Smooth muscle cell of the brain vasculature (primary cell): ENCODE measurements at regions not wholly inside any gene's neighbourhood (a gene's known extent, or its start where the extent isn't known, plus 50 kb on each side); places are given as distances from the start of the nearest gene placed in this dataset.
"Not testable (repeated sequence)": the region's sequence is repeated elsewhere in the genome, so short reads cannot be mapped to it uniquely, and the experiment has no call there.

Source experiments
- DNase-seq: peaks from one replicate; pipeline ENCODE4 v3.0.0-alpha.2; 2012; ENCODE audit warnings: low read depth, low spot score

DNA sequence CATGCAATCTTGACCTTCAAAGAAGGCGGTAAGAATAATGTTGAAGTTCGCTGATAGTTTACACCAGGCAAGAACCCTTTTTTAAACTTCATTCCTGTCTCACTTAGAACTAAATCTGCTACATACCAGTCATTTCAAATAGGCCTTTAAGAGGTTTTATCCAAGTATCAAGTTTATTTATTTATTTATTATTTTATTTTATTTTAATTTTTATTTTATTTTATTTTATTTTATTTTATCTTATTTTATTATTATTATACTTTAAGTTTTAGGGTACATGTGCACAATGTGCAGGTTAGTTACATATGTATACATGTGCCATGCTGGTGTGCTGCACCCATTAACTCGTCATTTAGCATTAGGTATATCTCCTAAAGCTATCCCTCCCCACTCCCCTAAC is 691.6 kb downstream of the ANKRD7 start:
- DNase-seq: not testable (repeated sequence)

- peak; percentile 6 for DNase-seq
These were observed 694.1 kb downstream of the ANKRD7 start for GRCh38 chr7:118918556-118918955.

DNA sequence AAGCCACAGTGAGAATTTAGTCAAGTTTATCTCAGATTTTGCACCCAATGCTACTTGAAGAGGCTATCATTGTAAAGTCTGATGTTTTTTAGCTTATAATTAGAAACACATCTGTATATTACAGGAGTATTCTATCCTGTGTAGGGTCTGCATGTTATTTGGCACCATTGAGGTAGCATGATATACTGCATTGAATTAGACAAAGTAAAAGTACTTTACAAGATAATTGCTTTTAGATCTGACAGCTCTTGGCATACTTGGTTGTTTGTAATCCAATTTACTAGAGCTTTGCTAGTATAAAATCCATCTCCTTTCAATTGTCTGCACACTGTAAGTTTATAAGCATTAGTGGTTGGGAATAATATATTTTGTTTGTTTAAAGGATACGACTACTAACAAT is 714.3 kb downstream of the ANKRD7 start:
- DNase-seq: no peak

- DNase-seq: no peak
These were observed 719.8 kb downstream of the ANKRD7 start for GRCh38 chr7:118944271-118944670.

- DNase-seq: no peak
These were observed 721.6 kb downstream of the ANKRD7 start for GRCh38 chr7:118945911-118946682.

DNA sequence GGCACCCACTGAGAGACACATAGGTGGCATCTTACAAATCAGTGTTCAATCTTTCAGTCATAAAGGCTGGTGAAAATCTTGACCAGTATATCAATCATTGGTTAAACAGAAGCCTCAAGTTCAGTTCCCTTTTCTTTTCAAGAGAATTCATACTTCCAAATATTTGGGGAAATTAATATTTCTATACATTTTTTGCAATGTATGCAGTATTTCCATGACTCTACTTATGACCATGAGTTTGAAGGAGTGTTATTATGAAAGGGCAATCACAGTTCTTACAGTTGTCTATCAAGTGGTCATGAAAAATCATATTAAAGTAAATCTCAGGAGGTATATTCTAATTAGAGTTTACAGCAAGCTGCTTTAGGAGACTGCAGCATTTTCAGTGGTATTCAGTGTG is 724.0 kb downstream of the ANKRD7 start:
- no peak for DNase-seq

- no peak for DNase-seq
These were observed 724.5 kb downstream of the ANKRD7 start for GRCh38 chr7:118949031-118949430.

- not testable (repeated sequence) for DNase-seq
These were observed 731.8 kb downstream of the ANKRD7 start for GRCh38 chr7:118956285-118956684.

DNA sequence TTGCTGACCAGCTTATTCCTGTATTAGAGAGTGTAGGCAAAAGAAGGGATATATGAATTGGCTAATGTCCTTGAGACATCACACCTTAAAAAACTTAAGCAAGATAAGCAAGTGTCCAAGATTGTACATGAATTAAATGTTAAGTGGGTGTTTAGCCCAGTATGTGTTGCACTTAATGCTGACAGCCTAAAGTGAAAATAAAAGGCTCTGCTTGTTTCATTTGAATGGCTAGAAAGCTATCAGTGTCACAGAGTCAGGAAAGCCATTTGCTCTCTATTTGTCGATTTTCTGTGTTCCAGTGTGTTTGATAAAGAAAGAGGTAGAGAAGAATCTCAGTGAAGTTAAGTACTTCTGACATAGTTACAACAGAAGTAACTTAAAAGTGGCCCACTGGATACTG is 744.9 kb downstream of the ANKRD7 start:
- DNase-seq: no peak

- DNase-seq: no peak
These were observed 747.2 kb downstream of the ANKRD7 start for GRCh38 chr7:118971706-118972105.

- DNase-seq: no peak
These were observed 750.3 kb downstream of the ANKRD7 start for GRCh38 chr7:118974836-118975235.

- no peak for DNase-seq
These were observed 770.8 kb downstream of the ANKRD7 start for GRCh38 chr7:118995350-118995749.

DNA sequence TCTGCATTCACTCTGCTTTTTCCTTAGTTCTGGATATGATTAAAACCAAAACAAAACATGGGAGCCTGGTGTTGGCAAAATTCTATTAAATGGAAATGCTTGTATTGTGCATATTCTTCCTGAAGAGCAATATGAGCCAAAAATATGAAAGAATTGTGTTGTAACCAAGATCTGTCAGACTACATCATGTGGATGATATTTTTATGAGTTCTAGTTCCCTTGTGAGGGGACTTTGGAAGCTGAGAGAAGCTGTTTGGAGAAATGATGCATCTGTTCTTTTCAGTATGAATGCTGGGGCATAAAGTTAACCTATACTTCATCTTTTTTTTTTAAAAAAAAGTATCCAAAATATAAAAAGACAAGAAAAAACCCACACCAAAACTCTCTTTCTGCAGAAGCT is 782.7 kb downstream of the ANKRD7 start:
- no peak for DNase-seq

DNA sequence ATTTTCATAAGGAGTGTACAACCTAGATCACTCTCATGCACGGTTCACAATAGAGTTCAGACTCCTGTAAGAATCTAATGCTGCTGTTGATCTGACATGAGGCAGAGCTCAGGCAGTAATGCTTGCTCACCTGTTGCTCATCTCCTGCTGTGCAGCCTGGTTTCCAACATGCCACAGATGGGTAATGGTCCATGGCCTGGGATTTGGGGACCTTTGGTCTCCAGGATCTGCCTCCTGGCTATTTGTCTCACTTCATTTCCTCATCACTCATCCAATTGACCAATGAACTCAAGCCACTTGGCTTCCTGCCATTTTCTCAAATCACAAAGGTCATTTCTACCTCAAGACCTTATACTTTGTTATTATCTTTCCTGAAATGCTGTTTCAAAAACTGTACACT is 786.1 kb downstream of the ANKRD7 start:
- no peak for DNase-seq

DNA sequence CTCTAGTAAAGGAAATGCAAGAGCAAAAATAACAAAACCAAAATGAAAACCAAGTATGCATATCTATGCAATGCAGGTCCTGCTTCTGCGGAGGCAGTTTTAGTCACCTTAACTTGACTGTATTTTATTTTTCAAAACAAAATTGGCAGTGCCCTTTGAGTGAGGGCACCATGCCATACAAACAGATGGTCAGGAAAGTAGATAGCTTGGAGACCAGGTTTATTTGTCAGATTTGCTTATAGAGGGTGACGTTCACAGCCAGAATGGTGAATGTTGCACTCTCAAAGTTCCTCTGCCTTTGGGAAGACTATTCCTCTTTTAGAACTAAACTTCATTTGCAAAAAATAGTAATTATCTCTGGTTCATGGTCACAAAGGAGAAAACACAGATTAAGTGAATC is 801.9 kb downstream of the ANKRD7 start:
- DNase-seq: no peak

- no peak for DNase-seq
These were observed 804.2 kb downstream of the ANKRD7 start for GRCh38 chr7:119028736-119029135.

DNA sequence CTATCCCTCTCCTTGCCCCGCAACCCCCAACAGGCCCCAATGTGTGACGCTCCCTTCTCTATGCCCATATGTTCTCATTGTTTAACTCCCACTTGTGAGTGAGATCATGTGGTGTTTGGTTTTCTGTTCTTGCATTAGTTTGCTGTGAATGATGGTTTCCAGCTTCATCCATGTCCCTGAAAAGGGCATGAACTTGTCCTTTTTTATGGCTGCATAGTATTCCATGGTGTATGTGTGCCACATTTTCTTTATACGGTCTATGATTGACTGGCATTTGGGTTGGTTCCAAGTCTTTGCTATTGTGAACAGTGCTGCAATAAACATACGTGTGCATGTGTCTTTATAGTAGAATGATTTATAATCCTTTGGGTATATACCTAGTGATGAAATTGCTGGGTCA is 807.6 kb downstream of the ANKRD7 start:
- not testable (repeated sequence) for DNase-seq

- DNase-seq: no peak
These were observed 809.1 kb downstream of the ANKRD7 start for GRCh38 chr7:119033641-119034040.

- no peak for DNase-seq
These were observed 813.4 kb downstream of the ANKRD7 start for GRCh38 chr7:119037941-119038340.

- no peak for DNase-seq
These were observed 821.6 kb downstream of the ANKRD7 start for GRCh38 chr7:119046068-119046467.

DNA sequence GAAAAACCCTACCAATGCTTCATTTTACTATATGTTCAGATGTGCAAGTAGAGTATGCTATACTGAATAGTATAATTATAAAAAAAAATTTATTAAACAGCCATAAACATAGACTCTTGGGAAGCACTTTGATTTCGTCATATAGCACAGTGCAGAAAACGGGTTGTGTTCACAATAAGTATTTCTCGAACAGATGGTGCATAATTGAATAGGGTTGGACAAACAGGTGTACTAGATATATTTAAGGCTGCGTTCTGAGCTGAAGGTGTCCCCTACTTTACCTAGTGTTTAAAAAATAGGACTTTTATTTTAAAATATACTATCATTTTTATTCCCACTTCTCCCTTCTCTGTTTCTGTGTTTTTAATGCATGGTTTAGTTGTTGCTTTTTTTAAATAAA is 841.5 kb downstream of the ANKRD7 start:
- DNase-seq: no peak

- no peak for DNase-seq
These were observed 861.5 kb downstream of the ANKRD7 start for GRCh38 chr7:119086026-119086425.

DNA sequence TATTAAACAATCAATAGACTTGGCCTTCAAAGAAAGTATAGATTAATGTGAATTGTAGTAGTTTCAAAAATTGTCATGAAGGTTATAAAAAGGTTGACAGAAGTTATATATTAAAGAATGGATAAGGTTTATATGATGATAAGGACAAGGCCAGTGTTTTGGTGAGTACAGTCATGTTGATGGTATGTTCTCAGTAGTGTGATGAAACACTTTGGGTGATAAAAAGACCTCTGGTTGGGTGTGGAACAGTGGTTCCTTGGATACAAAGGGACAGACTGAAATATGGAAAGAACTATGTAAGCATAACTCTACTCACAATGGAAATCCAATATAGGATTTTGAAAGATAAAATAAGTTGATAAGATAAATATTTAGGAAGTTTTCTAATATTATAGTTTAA is 866.3 kb downstream of the ANKRD7 start:
- DNase-seq: no peak

GRCh38 chr7:119096683-119097082 is 872.2 kb downstream of the ANKRD7 start:
- no peak for DNase-seq
